ENCODE measurements at regions not wholly inside any gene's neighbourhood (a gene's known extent, or its start where the extent isn't known, plus 50 kb on each side); places are given as distances from the start of the nearest gene placed in this dataset.
"Not testable (repeated sequence)": the region's sequence is repeated elsewhere in the genome, so short reads cannot be mapped to it uniquely, and the experiment has no call there.

- no peak for DNase-seq
Measured at GRCh38 chr6:139701003-139701402, 326.6 kb upstream of the CITED2 start.

- DNase-seq = no peak
Measured at GRCh38 chr6:139699911-139700310, 325.5 kb upstream of the CITED2 start.

- no peak for DNase-seq
Measured at GRCh38 chr6:139699335-139699734, 324.9 kb upstream of the CITED2 start.

- no peak for DNase-seq
Measured at GRCh38 chr6:139698526-139699176, 324.2 kb upstream of the CITED2 start.

- DNase-seq = not testable (repeated sequence)
Measured at GRCh38 chr6:139697856-139698255, 323.4 kb upstream of the CITED2 start.

GRCh38 chr6:139696991-139697390 is 322.5 kb upstream of the CITED2 start:
- not testable (repeated sequence) for DNase-seq

- DNase-seq = no peak
Measured at GRCh38 chr6:139695361-139695760, 320.9 kb upstream of the CITED2 start.

GRCh38 chr6:139693735-139694134 is 319.3 kb upstream of the CITED2 start:
- no peak for DNase-seq

GRCh38 chr6:139690007-139690406 is 315.6 kb upstream of the CITED2 start:
- DNase-seq = no peak

GRCh38 chr6:139687055-139687454 is 312.6 kb upstream of the CITED2 start:
- no peak for DNase-seq

- DNase-seq = no peak
Measured at GRCh38 chr6:139686308-139686707, 311.9 kb upstream of the CITED2 start.

GRCh38 chr6:139685009-139685408 is 310.6 kb upstream of the CITED2 start:
- DNase-seq = no peak

- DNase-seq = no peak
Measured at GRCh38 chr6:139680819-139681218, 306.4 kb upstream of the CITED2 start.

- DNase-seq = no peak
Measured at GRCh38 chr6:139679516-139680179, 305.2 kb upstream of the CITED2 start.

GRCh38 chr6:139676718-139677117 is 302.3 kb upstream of the CITED2 start:
- no peak for DNase-seq

GRCh38 chr6:139666284-139666683 is 291.8 kb upstream of the CITED2 start:
- DNase-seq = no peak

- no peak for DNase-seq
Measured at GRCh38 chr6:139663996-139664395, 289.5 kb upstream of the CITED2 start.

- DNase-seq = no peak
Measured at GRCh38 chr6:139659711-139660110, 285.3 kb upstream of the CITED2 start.

- no peak for DNase-seq
Measured at GRCh38 chr6:139659196-139659595, 284.7 kb upstream of the CITED2 start.

- no peak for DNase-seq
Measured at GRCh38 chr6:139657119-139657518, 282.7 kb upstream of the CITED2 start.

- no peak for DNase-seq
Measured at GRCh38 chr6:139655783-139656705, 281.6 kb upstream of the CITED2 start.

- DNase-seq = no peak
Measured at GRCh38 chr6:139654888-139655782, 280.7 kb upstream of the CITED2 start.

GRCh38 chr6:139654309-139654708 is 279.9 kb upstream of the CITED2 start:
- DNase-seq = no peak

Data from NCI-H2029 (cell line).